ENCODE measurements at regions not wholly inside any gene's neighbourhood (a gene's known extent, or its start where the extent isn't known, plus 50 kb on each side); places are given as distances from the start of the nearest gene placed in this dataset.

- TF ChIP-seq, protein P1, sequence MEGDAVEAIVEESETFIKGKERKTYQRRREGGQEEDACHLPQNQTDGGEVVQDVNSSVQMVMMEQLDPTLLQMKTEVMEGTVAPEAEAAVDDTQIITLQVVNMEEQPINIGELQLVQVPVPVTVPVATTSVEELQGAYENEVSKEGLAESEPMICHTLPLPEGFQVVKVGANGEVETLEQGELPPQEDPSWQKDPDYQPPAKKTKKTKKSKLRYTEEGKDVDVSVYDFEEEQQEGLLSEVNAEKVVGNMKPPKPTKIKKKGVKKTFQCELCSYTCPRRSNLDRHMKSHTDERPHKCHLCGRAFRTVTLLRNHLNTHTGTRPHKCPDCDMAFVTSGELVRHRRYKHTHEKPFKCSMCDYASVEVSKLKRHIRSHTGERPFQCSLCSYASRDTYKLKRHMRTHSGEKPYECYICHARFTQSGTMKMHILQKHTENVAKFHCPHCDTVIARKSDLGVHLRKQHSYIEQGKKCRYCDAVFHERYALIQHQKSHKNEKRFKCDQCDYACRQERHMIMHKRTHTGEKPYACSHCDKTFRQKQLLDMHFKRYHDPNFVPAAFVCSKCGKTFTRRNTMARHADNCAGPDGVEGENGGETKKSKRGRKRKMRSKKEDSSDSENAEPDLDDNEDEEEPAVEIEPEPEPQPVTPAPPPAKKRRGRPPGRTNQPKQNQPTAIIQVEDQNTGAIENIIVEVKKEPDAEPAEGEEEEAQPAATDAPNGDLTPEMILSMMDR (IDR thresholded peaks at IDR 0.05; ENCODE audit: unreplicated experiment): no peak
Measured at GRCh38 chr21:17671733-17672132, 59.0 kb upstream of the BTG3 start.

DNA sequence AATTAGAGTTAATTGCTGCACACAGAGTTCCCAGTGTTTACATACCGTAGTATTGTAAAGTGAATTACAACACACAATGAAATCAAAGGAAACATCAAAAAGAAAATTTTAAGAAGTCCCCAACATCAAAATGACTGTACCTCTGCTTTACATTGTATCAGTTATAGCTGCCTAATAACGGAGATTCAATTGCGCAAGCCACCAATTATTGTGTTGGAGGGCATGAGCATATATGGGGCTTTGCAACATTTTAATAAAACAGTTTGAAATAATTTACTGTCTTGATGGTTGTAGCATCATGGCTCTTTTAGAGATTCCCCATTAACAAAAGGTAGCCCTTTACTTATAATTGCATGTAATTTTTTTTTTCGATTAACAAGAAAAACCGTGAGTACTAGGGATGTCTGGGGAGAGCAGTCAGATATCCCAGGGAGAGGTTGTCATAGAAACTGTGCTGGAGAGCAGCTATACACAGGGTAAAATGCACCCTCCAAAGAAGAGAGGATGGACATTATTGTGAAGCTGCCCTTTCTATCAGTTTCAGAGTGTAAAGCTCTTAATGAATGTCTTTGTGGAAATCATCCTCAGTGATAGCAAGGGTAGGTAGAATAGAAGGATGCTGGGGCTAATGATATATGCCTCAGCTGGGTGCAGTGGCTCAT, 55.9 kb upstream of the BTG3 start:
- BruUV-seq (replicated peaks): no TSS peak
- Mint-ChIP-seq H3K27me3 (ENCODE audit: insufficient read depth, unreplicated experiment) (no peaks in the 10 kb centered on the region), H3K4me1 (ENCODE audit: insufficient read depth, unreplicated experiment) (peaks cover 17% of the 10 kb centered on the region), H3K27ac (ENCODE audit: low read depth, unreplicated experiment) (no peak overlapping the region), H3K36me3 (ENCODE audit: insufficient read depth, unreplicated experiment) (no peaks in the 10 kb centered on the region), H3K9me3 (ENCODE audit: unreplicated experiment) (no peaks in the 10 kb centered on the region), H3K4me3 (ENCODE audit: unreplicated experiment) (no peak overlapping the region)
- intact Hi-C loops (cut with micrococcal nuclease): no loop called here
- no peak for DNase-seq (ENCODE audit: unreplicated experiment)
- ChIA-PET CTCF (interaction anchor here (0.7 to 2.0 kb wide), 3 partner anchors 11 to 256 kb away, joined by 4 to 10 read pairs (median 7); no protein-coding TSS in a partner anchor), POLR2A (no interaction called here)
- TF ChIP-seq, protein P1 (IDR thresholded peaks at IDR 0.05; ENCODE audit: unreplicated experiment): no peak

More at GRCh38 chr21:17671733-17672132, 59.0 kb upstream of the BTG3 start:
- peaks cover 21% of the 10 kb centered on the region for H3K4me1 Mint-ChIP-seq (ENCODE audit: insufficient read depth, unreplicated experiment)
- ChIA-PET CTCF (interaction anchor here (1.0 to 1.8 kb wide), 3 partner anchors 232 to 286 kb away, joined by 3 to 13 read pairs (median 3); no protein-coding TSS in a partner anchor), POLR2A (interaction anchor here (0.9 kb wide), 1 partner anchor 20 kb away, joined by 3 read pairs; no protein-coding TSS in a partner anchor)
- intact Hi-C loops (cut with micrococcal nuclease): no loop called here
- H3K9me3 Mint-ChIP-seq (ENCODE audit: unreplicated experiment): no peaks in the 10 kb centered on the region
- no peak for DNase-seq (ENCODE audit: unreplicated experiment)
- H3K27me3 Mint-ChIP-seq (ENCODE audit: insufficient read depth, unreplicated experiment): no peaks in the 10 kb centered on the region
- peak overlapping the region; percentile 39 for H3K27ac Mint-ChIP-seq (ENCODE audit: low read depth, unreplicated experiment)
- H3K36me3 Mint-ChIP-seq (ENCODE audit: insufficient read depth, unreplicated experiment): no peaks in the 10 kb centered on the region
- BruUV-seq (replicated peaks): no TSS peak
- H3K4me3 Mint-ChIP-seq (ENCODE audit: unreplicated experiment): no peak overlapping the region

GRCh38 chr21:17667256-17667655, 54.6 kb upstream of the BTG3 start:
- peak; percentile 22 for DNase-seq (ENCODE audit: unreplicated experiment)
- Mint-ChIP-seq H3K4me1 (ENCODE audit: insufficient read depth, unreplicated experiment) (peaks cover 8% of the 10 kb centered on the region), H3K4me3 (ENCODE audit: unreplicated experiment) (no peak overlapping the region), H3K27me3 (ENCODE audit: insufficient read depth, unreplicated experiment) (no peaks in the 10 kb centered on the region), H3K9me3 (ENCODE audit: unreplicated experiment) (no peaks in the 10 kb centered on the region), H3K36me3 (ENCODE audit: insufficient read depth, unreplicated experiment) (no peaks in the 10 kb centered on the region), H3K27ac (ENCODE audit: low read depth, unreplicated experiment) (peak overlapping the region; percentile 91)
- BruUV-seq (replicated peaks): no TSS peak
- CTCF ChIA-PET: interaction anchor here (0.6 to 1.8 kb wide), 4 partner anchors 12 to 257 kb away, joined by 3 to 10 read pairs (median 3); no protein-coding TSS in a partner anchor
- TF ChIP-seq, protein P1 (IDR thresholded peaks at IDR 0.05; ENCODE audit: unreplicated experiment): no peak
- intact Hi-C loops (cut with micrococcal nuclease): loop anchor here (1.0 kb wide), 1 partner anchor 26 kb away; no protein-coding TSS in a partner anchor
- POLR2A ChIA-PET: interaction anchor here (0.7 to 2.0 kb wide), 6 partner anchors 23 to 485 kb away, joined by 3 to 16 read pairs (median 4); partner anchors contain the start of gene C21orf91
